Fibroblast of pulmonary artery (primary cell): ENCODE measurements at regions not wholly inside any gene's neighbourhood (a gene's known extent, or its start where the extent isn't known, plus 50 kb on each side); places are given as distances from the start of the nearest gene placed in this dataset.

Source experiments
- DNase-seq: peaks from one replicate; pipeline ENCODE4 v3.0.0-alpha.2; 2010; ENCODE audit warnings: low read depth
- H3K4me3 ChIP-seq: replicated peaks from 2 replicates; pipeline ENCODE4 v1.5.1; 2011; ENCODE audit warnings: low read depth, mild to moderate bottlenecking, control low read depth, low read length, moderate library complexity
- CTCF ChIP-seq: IDR thresholded peaks from 2 replicates; pipeline ENCODE4 v1.5.1; 2011; ENCODE audit warnings: mild to moderate bottlenecking, control low read depth, low read length, inconsistent platforms; ENCODE audit errors: missing control alignments

- no peak for TF ChIP-seq CTCF
- H3K4me3 ChIP-seq: no peak overlapping the region
- no peak for DNase-seq
Measured at GRCh38 chr3:168360993-168361392, 265.3 kb upstream of the GOLIM4 start.

GRCh38 chr3:168342946-168343850, 247.5 kb upstream of the GOLIM4 start:
- no peak for TF ChIP-seq CTCF
- no peak for DNase-seq
- no peak overlapping the region for H3K4me3 ChIP-seq

- TF ChIP-seq CTCF: no peak
- no peak overlapping the region for H3K4me3 ChIP-seq
- peak; percentile 1 for DNase-seq
Measured at GRCh38 chr3:168341956-168342936, 246.5 kb upstream of the GOLIM4 start.

- TF ChIP-seq CTCF: no peak
- peak; percentile 63 for DNase-seq
Measured at GRCh38 chr3:168341192-168341815, 245.6 kb upstream of the GOLIM4 start.

GRCh38 chr3:168338161-168338560, 242.4 kb upstream of the GOLIM4 start:
- DNase-seq: no peak
- TF ChIP-seq CTCF: no peak
- no peak overlapping the region for H3K4me3 ChIP-seq

More at GRCh38 chr3:168341192-168341815, 245.6 kb upstream of the GOLIM4 start:
- no peak overlapping the region for H3K4me3 ChIP-seq

GRCh38 chr3:168336276-168336675, 240.6 kb upstream of the GOLIM4 start:
- DNase-seq: peak; percentile 42
- TF ChIP-seq CTCF: no peak
- H3K4me3 ChIP-seq: no peak overlapping the region
